Inferior parietal cortex (tissue), 1 donor: ENCODE measurements at regions not wholly inside any gene's neighbourhood (a gene's known extent, or its start where the extent isn't known, plus 50 kb on each side); places are given as distances from the start of the nearest gene placed in this dataset.
A peak's percentile ranks its signal among the peaks of the same experiment; 100 is the strongest.

ENCODE experiments used
- DNase-seq: peaks from one replicate; pipeline ENCODE4 v3.0.0-alpha.2; 2016; ENCODE audit errors: extremely low spot score

DNA sequence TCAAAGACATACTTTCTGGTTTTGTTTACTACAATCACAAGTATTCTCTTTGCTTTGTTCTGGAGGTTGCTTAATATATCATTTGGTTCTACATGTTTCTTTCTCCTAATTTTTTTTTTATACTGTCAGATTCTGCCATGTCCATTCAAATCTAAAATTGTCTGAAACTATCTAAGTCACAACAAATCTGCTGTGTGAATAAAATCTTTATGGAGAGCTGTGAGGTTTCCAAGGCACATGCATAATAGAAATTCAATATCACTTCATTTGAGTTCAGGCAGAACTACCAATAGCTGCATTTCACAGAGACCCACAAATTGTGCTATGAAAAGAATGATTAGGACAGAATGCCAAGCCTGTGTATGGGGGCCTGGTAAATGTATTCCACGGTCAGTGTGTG lies 346.9 kb upstream of the ARRDC3 start:
- no peak for DNase-seq

DNA sequence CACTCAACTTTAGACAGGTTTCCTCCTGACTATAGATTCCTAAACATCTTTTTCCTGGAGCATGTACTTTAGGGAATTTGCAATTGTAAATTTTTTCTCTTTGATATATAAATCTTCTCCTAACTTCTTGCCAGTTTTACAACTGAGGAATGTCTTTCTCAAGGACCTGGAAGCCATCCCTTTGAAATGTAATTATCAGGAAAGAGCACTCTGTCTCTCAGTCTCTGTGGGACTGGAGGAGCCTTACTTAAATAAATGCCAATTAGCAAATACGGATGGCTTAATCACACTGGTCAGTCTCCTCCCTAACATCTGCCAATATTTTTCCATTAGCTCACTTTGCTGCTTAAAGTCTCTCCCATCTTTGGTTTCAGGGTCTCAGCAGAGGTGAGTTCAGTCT lies 344.3 kb upstream of the ARRDC3 start:
- DNase-seq: no peak

DNA sequence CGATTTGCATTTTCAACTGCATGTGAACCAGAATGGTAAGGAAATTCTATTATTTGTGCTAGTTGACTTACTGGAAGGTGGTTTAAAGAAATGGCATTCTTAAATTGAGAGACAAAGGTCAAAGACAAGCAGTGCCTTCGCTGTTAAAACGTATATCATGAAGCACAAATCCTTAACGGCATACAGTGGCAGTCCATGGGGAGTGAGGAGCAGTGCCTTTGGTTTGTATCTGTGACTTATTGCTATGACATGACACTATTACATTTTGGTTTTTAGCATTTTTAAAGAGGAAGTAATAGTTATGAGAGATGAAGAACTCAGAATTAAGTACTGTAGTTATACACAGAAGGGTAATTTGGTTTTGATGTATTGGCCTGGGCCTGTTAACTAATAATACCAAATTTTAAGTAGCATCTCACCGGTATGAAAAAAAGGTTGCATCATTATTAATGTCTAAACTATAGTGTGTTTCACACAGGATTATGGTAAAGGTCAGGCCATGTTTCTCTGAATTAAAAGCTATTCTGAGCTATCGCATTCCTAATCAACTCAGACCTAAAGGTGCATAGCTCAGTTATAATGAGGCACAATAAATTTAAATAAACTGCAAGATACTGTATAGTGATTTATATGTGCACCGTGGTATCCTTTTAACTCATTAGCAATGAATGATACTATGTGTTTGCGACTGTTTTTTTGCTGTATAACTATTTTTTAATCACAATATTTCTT lies 339.8 kb upstream of the ARRDC3 start:
- DNase-seq: no peak

DNA sequence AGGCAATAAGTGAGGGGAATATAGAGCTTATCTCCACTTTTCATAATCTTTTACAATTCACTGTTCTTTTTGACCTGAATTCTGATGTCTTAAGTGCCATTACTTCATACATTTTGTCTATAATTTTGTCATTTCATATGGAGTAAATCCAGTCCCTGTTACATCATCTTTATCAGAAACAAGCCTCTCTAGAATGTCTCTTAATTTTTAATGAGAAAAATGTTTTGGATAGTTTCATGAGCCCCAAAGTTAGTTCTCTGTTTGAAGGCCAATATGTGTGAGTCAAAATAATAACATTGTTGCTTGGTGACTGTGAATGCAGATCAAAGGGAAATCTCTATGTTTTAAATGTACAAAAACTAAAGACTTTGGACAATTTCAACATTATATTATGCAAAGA lies 329.6 kb upstream of the ARRDC3 start:
- DNase-seq: no peak

DNA sequence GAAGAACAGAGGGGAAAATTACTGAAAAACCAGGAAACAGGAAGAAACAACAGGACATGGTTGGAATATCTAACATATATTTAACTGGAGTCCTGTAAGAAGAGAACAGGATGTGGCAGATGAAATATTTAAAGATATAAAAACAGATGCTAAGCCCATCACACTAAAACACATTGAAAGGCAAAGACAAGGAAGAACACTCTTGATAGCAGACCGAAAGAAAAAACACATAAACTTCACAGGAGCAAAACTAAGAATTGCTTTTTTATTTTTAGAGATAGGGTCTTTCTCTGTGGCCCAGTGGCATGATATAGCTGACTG lies 324.4 kb upstream of the ARRDC3 start:
- no peak for DNase-seq

DNA sequence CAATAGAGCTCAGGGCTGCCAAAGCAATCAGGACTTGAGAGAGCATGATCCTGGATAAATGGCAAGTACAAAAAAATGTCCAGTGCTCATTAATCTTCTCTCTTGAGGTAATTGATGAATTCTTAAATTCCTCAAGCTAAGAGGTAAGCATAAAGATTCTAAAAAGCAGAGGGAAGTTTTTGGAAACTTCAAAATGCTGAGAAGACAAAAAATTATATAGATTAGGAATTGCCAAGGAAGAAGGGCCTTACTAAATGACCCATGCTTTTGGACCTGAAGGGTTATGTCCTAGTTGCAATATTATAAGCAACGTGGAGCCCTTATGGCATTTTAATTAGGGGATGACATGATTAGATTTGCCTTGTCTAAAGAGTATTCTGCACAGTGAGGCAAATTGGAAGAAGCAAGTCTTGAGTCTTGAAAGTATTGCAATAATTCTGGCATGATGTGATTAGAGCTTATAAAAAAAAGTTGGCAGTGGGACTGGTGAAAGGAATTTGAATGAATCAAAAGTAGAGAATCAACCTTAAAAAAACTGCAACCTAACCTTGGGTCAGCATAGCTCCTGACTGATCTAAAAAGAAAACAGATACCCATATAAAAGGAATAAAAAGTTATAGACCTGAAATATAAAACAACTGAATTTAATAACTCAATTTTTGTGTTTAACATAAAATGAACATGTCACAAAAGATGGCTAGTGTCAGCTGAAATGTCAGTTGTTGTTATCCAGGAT lies 323.8 kb upstream of the ARRDC3 start:
- DNase-seq: no peak

DNA sequence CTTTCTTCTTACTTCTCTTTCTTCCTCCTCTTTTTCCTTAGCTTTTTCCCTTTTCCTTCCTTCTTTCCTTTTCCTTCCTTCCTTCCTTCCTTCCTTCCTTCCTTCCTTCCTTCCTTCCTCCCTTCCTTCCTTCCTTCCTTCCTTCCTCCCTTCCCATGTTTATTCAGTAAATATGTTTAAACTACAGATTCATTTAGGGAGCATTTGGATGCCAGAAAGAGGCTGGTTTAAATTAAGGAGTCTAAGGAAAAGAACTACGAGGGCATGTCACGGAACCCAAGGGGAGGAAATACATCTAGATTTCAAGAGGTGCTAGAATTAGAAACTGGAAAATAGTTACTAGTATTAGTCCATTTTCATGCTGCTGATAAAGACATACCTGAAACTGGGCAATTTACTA lies 320.0 kb upstream of the ARRDC3 start:
- DNase-seq: no peak

DNA sequence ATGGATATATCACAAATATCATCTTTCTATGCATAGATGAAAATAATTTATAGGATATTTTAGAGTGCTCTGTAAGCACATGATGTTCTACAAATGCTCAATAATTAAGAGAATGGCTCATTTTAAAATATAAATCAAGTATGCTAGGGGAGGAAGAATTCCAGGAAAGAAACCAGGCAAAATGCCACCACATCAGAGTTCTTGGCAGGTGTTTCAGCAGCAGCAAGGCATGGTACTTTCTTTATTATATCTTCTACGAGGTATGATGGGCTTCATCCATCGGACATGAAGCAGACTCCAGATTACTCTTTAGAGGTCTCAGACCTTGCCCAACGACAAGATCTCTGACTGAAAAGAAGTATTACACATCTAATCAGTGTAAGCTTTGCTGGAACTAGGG lies 316.3 kb upstream of the ARRDC3 start:
- no peak for DNase-seq

DNA sequence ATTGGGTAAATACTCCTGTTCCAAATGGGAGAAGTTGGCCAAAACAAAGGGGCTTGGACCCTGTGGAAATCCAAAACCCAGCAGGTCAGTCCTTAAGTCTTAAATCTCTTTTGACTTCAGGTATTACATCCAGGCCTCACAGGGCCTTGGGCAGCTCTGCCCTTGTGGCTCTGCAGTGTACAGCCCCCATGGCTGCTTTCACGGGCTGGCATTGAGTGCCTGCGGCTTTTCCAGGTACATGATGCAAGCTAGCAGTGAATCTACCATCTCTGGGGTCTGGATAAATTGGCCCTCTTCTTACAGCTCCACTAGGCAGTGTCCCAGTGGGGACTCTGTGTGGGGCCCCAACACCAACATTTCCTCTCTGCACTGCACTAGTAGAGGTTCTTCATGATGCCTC lies 308.5 kb upstream of the ARRDC3 start:
- DNase-seq: no peak

DNA sequence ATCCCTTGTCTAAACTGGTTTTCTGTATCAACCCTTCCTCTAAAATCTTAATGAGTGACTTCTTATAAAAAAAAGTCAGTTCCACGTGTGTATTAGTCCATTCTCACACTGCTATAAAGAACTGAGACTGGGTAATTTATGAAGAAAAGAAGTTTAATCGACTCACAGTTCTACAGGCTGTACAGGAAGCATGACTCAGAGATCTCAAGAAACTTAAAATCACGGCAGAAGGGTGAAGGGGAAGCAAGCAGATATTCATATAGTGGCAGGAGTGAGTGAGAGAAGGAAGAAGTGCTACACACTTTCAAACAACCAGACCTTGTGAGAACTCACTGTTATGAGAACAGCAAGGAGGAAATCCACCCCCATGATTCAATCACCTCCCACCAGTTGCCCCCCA lies 307.8 kb upstream of the ARRDC3 start:
- no peak for DNase-seq

DNA sequence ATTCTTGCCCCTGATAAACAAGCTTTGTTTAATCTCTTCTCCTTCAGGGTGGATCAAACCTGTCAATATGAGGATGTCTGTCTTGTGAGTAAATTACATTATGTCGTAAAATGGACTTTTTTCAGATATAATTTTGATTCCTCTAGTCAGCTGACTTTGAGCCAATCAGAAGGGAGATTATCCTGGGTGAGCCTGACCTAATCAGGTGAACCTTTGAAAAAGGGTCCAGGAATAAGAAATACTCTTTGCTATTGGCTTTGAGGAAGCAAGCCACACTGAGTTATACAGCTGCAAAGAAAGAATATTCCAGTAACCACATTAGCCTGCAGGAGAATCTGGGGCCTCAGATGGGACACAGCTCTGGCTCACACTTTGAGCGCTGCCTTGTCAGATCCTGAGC lies 304.3 kb upstream of the ARRDC3 start:
- no peak for DNase-seq

DNA sequence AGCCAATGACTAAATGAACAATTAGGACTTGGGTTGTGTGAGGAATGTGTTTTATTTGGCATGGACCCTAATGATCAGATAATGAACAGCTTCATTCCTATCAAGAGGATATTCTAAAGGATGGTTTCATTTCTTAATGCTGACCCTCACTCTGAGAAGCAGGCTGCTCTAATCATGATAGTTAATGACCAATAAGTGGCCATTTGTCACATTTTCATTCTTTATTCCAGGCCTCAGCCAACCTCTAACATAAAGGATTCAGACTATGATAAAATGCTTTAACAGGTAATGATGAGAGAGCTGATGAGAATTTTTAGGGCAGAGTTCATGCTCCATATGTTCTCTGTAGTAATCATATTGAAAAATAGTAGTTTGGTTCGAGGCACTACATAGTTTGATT lies 301.5 kb upstream of the ARRDC3 start:
- DNase-seq: no peak

DNA sequence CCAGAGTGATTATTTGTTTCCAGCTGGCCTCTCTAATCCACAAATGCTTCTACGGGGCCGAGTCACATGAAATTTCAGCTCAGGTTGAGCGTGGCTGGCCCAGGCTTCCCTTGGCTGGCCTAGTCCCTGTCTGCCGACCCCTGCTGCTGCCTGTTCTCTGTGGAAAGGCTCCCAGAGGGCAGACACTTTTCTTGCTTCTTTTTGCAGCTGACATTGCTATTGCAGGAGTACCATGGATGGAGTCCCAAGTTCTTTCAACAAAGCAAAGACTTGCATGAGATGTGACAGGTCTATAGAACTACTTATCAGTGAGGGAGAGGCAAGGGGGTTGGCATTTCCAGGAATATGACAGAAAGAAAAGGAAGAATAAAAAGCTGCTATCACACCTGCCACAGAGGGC lies 287.4 kb upstream of the ARRDC3 start:
- no peak for DNase-seq

DNA sequence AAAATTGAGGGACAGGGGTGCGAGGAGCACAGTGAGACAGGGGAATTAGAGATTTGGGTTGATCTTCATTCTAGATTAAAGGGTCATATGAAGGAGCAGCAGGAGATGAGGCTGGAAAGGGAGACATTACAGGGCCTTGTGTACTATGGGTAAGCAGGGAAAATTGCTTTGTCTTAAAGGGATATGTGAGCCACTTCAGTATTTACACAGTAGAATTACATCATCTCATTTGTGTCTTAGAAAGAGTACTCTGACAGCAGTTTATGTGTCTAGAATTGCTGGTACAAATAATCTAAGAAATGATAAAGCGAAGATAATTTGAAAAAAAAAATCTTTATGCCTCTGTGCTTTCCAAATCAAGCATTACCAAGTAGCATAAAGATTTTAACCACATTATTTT lies 287.0 kb upstream of the ARRDC3 start:
- DNase-seq: no peak

DNA sequence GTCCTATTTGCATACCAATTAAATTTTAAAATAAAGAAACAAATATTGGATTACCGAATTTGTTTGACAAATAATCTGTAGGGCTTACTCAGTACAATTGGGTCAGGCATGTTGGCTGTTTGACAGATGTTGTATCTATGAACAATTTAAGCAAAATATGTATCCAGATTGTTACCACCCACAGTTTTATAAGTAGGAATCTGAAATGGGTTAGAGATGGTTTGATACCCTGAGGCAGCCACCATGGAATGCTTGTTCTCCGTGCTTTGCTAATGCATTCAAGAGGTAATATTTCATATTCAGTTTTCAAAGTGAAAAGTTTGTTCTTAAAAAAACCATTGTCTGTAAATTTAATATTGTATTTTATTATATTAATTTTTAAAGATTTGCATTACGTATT lies 285.1 kb upstream of the ARRDC3 start:
- DNase-seq: no peak

DNA sequence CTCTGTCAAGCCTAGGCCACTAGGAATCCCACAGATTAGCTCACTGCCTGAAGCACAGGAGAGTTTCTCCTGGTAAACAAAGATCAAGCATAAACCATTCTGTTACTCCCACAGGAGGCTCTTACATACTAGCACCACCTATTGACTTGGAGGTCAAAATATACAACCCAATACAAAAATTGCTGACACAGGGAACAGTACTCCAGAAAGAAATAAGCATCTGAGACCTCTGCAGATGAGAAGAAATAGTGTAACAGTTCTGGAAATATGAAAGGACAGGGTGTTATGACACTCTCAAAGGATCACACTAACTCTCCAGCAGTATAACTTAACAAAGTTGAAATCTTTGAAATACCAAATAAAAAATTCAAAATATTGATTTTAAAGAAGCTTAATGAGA lies 269.6 kb upstream of the ARRDC3 start:
- DNase-seq: no peak

DNA sequence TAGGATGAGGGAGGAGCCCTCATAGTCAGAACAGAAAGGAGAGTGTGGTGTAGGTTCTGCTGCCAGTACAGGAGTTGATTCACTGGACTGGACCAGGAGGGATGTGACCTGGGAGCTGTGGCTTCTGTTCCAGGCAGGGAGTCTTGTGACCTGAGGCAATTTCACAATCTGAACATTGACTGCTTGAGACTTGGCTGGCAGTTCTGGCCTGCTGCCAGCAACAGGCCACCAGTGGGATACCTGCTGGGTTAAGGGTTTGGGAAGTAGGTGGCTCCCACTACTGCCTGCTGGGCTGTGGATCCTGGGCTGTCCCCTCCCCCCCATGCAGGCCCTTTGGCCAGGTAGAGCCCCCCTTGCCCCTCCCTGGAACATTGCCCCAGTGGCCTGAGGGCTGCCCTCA lies 268.6 kb upstream of the ARRDC3 start:
- no peak for DNase-seq

DNA sequence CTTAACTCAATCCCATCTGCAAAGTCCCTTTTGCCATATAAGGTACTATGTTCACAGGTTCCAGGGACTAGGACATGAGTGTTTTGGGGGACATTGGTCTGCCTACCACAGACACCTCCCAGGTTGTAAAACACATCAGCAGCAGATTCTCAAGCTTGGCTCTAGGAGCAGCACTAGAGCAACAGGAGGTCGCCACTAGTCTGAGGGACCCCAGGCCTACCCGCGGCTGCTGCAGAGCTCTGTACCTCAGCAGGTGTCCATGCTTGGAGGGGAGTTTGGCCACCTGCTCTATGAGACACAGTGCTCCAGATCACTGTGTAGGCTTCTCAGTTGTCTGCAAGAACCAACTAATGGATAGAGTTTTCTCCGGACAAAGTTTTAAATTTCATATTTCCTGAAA lies 262.2 kb upstream of the ARRDC3 start:
- no peak for DNase-seq

DNA sequence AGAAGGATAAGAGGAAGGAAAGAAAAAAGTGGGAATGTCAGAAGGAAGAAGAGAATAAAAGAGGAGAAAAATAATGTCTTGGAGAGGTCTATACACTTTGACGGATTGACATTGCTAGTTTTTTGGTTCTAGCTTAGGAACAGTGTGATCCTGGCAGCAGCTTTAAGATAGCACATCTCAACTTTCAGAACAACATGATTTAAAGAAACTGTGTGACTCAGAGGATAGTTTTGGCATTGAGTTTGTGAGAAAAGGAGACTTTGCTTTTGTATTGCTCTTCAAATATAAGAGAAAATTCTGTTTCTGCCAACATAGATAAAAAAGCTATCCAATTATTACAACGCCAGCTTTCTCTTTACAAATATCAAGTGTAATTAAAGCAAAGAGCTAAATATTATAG lies 260.7 kb upstream of the ARRDC3 start:
- peak; percentile 55 for DNase-seq

DNA sequence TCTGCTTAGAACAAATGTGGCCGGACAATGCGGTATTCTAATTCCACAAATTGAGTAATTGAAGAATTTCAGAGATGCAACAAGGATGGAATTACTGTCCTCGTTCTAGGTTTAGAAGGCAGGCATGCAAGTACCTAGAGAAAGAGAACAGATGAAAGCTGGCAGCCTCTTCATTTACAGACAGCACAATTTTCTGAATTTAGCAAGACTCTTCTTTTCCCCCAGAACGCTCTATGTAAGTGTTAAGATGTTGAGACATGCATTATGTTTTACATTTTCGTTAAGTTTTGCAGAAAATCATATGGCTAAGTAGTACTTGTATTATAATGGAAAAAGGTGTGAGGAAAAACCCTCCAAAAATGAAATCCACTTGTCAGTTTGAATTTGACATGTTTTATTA lies 259.5 kb upstream of the ARRDC3 start:
- DNase-seq: peak; percentile 53

DNA sequence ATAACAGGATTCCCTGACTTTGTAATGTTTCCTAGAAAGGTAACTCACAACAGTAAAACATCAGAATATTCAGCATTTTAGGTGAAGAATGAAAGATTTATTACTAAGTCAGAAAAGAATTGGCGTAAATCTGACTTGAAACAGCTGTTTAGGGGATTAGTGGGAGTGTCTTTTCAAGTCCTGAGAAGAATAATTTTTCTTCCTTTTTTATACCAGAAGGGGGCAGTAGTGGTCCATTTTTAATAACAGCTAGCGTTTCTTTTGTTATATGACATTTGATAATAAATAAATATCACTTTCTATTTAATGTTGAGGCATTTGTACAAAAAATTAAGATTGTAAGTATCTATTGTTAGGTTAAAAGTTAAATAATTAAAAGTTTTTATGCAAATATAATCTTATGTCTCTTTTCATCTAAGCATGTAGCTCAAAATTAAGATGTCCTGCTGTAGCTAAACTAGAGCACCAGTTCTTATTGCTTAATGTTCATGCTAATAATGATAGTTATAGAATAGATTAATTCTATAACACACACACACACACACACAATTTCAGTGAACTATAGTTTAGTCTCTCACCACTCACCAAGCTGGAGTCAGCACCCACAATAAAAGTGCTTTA lies 258.7 kb upstream of the ARRDC3 start:
- peak; percentile 83 for DNase-seq

DNA sequence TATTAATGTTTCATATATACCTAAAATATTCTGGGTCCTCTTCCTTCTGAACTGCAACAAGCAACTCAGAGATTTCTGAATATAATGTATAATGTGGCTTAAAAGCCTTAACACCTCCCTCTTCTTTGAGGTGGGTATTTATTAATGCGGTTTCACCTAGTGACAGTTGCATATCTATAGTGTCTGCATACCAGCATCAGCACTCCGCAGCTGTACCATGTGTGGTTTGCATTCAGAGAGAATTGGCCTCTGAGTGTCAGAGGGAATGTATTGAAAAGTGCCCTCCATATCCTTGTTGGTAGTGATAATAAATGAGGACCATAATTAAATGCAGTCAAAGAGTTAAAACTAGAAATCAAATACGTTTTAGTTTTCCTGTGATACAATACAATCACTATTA lies 256.6 kb upstream of the ARRDC3 start:
- no peak for DNase-seq

DNA sequence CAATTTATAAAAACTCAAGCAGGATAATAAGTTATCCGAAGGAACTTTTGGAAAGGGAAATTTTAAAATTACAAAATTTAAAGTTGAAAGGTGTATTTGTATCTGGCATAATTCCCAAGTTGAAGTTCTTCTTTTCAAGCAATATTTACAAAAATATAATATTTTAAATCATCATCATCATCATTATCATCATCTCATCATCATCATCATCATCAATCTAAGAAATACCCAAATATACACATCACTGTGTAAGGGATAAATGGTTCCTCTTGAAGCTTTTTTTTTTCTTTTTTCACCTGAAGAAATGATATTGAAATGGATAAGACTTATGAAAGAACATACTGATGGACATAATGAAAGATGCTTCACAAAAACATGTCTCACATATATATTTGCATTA lies 254.9 kb upstream of the ARRDC3 start:
- DNase-seq: no peak
